22Rv1 (cell line): ENCODE measurements at regions not wholly inside any gene's neighbourhood (a gene's known extent, or its start where the extent isn't known, plus 50 kb on each side); places are given as distances from the start of the nearest gene placed in this dataset.

Experiments
- CTCF ChIP-seq: fragments of 450-650 bp; IDR thresholded peaks from 2 replicates; pipeline ENCODE4 v1.5.1; 2017; ENCODE audit warnings: mild to moderate bottlenecking
- ZFX ChIP-seq: fragments of 450-650 bp; IDR thresholded peaks from 2 replicates; pipeline ENCODE4 v1.6.1; 2017; ENCODE audit warnings: antibody characterized with exemption, borderline replicate concordance

GRCh38 chr2:42848726-42849290, 56.4 kb upstream of the HAAO start:
- TF ChIP-seq CTCF (no peak), ZFX (no peak)
